ENCODE measurements at regions not wholly inside any gene's neighbourhood (a gene's known extent, or its start where the extent isn't known, plus 50 kb on each side); places are given as distances from the start of the nearest gene placed in this dataset.

- TF ChIP-seq FOXM1 (IDR thresholded peaks at IDR 0.05; ENCODE audit: borderline replicate concordance) (no peak), SP1 (IDR thresholded peaks at IDR 0.05) (no peak), PKNOX1 (IDR thresholded peaks at IDR 0.05) (no peak), TARDBP (IDR thresholded peaks at IDR 0.05) (no peak), FOXA1 (IDR thresholded peaks at IDR 0.05) (no peak), ARNT (IDR thresholded peaks at IDR 0.05) (no peak), SUZ12 (IDR thresholded peaks at IDR 0.05) (no peak), BHLHE40 (IDR thresholded peaks at IDR 0.05; ENCODE audit: borderline replicate concordance) (no peak)
These were observed 81.1 kb downstream of the ARL6IP4 start for GRCh38 chr12:123061441-123062205.

Measured in HEK293T (cell line).